Mucosa of descending colon (tissue), 3 donors: ENCODE measurements at regions not wholly inside any gene's neighbourhood (a gene's known extent, or its start where the extent isn't known, plus 50 kb on each side); places are given as distances from the start of the nearest gene placed in this dataset.

Source experiments
- ATAC-seq: fragments of 200-7000 bp; cut with Tn5 transposase; one replicate; pipeline ENCODE4 v1.9.1; 2020; ENCODE audit warnings: mild to moderate bottlenecking, moderate library complexity
- DNase-seq, 3 donors: peaks; one replicate each; pipeline ENCODE4 v3.0.0-alpha.2; 2020
- H3K36me3 ChIP-seq: fragments of 200-600 bp; one replicate; pipeline ENCODE4 v1.8.0; 2021; ENCODE audit warnings: low read depth, mild to moderate bottlenecking
- H3K4me1 ChIP-seq: fragments of 200-600 bp; one replicate; pipeline ENCODE4 v1.8.0; 2021; ENCODE audit warnings: low read depth, mild to moderate bottlenecking
- H3K4me3 ChIP-seq: fragments of 200-600 bp; one replicate; pipeline ENCODE4 v1.8.0; 2021; ENCODE audit warnings: mild to moderate bottlenecking
- H3K9me3 ChIP-seq: fragments of 200-600 bp; one replicate; pipeline ENCODE4 v1.8.0; 2021; ENCODE audit warnings: mild to moderate bottlenecking
- intact Hi-C, 2 donors: fragments of 100-400 bp; cut with DNase I in 1 of 2; cut with micrococcal nuclease in 1 of 2; formaldehyde crosslinking; loops; one replicate each; pipeline versions ENCODE4 v1.11.0 to v1.11.1; 2022; cut with DNase I, micrococcal nuclease
- TF ChIP-seq, protein P1 (sequence below): fragments of 200-600 bp; IDR thresholded peaks from one replicate; pipeline ENCODE4 v1.8.0; 2022; ENCODE audit warnings: antibody characterized with exemption, mild to moderate bottlenecking
- donor health status: DM: no; HTN: no; CAD: no; lungs with moderate emphysema.
- donor health status: DM: no; HTN: no; CAD: no.
- donor health status: DM: no; HTN: yes; CAD: no.

DNA sequence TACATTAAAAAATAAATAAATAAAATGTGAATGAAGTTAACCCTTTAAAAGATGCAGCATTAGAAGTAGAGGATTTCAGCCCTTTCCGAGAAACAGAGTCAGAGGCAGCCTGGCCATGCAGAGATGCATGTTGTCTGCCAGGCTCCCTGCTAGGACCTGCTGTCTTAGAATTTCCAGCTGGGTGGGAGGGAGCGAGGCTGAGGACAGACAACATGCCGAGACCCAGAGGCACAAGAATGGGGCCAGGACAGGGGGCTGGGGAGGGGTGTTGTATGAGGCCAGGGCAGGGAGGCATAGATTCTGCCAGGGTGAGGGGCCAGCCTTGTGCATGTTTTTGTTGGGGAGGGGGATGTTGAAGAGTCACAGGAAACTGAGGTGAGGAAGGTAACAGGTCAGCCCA is 68.6 kb upstream of the NEURL1B start:
- no peaks in the 10 kb centered on the region for H3K36me3 ChIP-seq
- DNase-seq (no peak), ATAC-seq (no peak)
- peaks cover 18% of the 10 kb centered on the region for H3K4me1 ChIP-seq
- no peak overlapping the region for H3K4me3 ChIP-seq
- TF ChIP-seq, protein P1, sequence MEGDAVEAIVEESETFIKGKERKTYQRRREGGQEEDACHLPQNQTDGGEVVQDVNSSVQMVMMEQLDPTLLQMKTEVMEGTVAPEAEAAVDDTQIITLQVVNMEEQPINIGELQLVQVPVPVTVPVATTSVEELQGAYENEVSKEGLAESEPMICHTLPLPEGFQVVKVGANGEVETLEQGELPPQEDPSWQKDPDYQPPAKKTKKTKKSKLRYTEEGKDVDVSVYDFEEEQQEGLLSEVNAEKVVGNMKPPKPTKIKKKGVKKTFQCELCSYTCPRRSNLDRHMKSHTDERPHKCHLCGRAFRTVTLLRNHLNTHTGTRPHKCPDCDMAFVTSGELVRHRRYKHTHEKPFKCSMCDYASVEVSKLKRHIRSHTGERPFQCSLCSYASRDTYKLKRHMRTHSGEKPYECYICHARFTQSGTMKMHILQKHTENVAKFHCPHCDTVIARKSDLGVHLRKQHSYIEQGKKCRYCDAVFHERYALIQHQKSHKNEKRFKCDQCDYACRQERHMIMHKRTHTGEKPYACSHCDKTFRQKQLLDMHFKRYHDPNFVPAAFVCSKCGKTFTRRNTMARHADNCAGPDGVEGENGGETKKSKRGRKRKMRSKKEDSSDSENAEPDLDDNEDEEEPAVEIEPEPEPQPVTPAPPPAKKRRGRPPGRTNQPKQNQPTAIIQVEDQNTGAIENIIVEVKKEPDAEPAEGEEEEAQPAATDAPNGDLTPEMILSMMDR: no peak
- intact Hi-C loops: no loop called here
- no peaks in the 10 kb centered on the region for H3K9me3 ChIP-seq

DNA sequence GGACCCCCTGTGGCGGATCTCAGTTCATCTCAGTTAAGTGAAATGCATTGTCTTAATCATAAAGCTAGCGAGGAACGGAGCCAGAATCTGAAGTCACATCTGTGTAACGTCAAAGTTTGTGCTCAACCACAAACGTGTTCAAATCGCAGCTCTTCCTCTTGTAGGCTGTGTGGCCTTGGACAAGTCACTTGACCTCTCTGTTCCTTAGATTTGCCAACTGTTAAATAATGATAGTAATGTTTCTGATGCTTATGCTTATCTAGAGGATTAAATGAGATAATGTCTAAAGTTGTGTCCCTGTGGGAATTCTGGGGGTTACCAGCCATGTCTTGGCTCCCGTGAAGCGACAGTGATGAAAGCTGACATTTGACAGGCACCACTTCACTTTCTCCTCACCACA is 69.2 kb upstream of the NEURL1B start:
- DNase-seq: no peak
- no peaks in the 10 kb centered on the region for H3K36me3 ChIP-seq
- ATAC-seq: no peak
- TF ChIP-seq, protein P1: no peak
- H3K9me3 ChIP-seq: no peaks in the 10 kb centered on the region
- intact Hi-C loops: no loop called here
- peaks cover 18% of the 10 kb centered on the region for H3K4me1 ChIP-seq
- no peak overlapping the region for H3K4me3 ChIP-seq

DNA sequence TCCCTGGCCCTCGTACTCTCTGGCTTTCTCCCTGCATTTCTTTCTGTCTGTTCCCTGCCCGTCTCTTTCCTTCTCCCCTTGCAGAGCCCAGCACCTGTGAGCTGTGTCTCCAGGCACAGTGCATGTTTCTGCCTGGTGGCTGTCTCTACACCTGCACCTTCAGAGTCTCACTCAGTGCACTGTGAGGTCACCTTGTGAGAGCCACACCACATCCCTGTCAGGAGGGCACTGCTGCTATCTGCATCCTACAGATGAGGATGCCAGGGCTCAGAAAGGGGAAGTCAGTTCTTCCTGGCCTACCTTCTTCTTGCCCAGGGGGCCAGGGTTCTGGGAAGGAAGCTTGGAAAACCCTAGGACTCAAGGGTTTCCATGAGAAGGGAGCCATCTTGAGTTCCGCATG is 69.7 kb upstream of the NEURL1B start:
- Histone ChIP-seq H3K4me1 (peaks cover 18% of the 10 kb centered on the region), H3K9me3 (no peaks in the 10 kb centered on the region), H3K36me3 (no peaks in the 10 kb centered on the region), H3K4me3 (no peak overlapping the region)
- ATAC-seq: no peak
- TF ChIP-seq, protein P1: no peak
- DNase-seq: no peak
- intact Hi-C loops: no loop called here

DNA sequence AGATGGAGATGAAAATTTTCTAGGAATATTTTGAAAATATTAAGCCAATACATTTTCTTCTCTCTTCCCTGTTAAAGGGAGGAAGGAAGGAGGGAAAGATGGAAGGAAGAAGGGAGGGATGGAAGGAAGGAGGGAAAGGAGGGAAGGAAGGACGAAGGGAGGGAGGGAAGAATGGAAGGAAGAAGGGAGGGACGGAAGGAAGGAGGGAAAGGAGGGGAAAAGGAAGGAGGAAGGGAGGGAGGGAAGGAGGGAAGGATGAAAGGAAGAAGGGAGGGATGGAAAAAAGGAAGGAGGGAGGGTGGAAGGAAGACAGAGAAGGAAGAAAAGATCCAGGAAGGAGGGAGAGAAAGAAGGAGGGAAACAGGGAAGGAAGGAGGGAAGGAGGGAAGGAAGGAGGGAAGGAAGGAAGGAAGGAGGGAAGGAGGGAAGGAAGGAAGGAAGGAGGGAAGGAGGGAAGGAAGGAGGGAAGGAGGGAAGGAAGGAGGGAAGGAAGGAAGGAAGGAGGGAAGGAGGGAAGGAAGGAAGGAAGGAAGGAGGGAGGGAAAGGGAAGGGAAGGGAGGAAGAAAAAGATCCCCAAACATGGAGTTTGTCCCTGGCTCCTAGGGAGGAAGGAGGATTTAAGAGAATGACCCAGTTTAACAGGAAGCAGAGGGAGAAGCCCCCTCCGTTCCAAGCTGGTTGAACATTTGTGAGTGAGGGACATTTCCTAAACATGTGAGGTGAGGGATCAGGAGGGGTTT is 70.3 kb upstream of the NEURL1B start:
- Histone ChIP-seq H3K9me3 (no peaks in the 10 kb centered on the region), H3K36me3 (no peaks in the 10 kb centered on the region), H3K4me3 (no peak overlapping the region), H3K4me1 (peaks cover 18% of the 10 kb centered on the region)
- DNase-seq (no peak), ATAC-seq (no peak)
- TF ChIP-seq, protein P1: no peak
- intact Hi-C loops: no loop called here

DNA sequence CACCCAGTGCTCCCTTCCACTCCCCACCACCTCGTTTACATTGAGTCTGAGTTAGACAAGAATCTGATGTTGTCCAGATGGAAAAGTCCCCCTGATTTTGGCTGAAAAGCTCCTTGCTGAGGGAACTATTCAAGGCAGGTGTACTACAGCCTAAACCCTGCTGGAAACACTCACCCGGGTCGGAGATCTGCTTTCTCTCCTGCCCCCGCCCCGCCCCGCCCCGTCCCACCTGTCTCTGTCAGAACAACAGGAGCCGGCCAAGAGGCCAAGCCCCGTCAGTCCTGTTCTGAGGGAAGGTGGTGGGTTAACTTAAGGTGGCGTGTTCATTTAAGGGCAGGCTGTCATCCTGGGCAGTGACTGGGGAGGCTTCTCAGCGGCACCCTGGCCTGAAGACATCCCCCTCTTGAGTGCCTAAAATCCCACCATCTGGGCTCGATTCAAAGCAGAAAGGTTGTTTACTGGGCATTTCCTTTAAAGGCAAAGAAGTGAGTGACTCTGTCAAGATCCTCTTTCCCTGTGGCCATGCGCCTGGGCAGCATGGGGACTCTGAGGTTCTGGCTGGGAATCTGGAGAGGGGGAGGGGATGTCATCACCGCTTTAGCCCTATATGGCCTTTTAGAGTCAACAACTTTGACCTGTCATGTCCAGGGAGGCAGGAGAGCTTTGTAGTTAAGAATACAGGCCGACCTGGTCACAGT is 71.1 kb upstream of the NEURL1B start:
- Histone ChIP-seq H3K36me3 (no peaks in the 10 kb centered on the region), H3K9me3 (no peaks in the 10 kb centered on the region), H3K4me3 (no peak overlapping the region), H3K4me1 (peaks cover 18% of the 10 kb centered on the region)
- ATAC-seq (peak; percentile 73), DNase-seq (peak in 2 of 3 donors; percentile 54 to 75)
- intact Hi-C loops: no loop called here
- TF ChIP-seq, protein P1: no peak
